ENCODE measurements at regions not wholly inside any gene's neighbourhood (a gene's known extent, or its start where the extent isn't known, plus 50 kb on each side); places are given as distances from the start of the nearest gene placed in this dataset.

GRCh38 chr6:120039664-120040063 lies 690.1 kb upstream of the MAN1A1 start:
- TF ChIP-seq ISX (CRISPR knock-in tag; conservative IDR thresholded peaks at IDR 0.05) (no peak), NFYB (CRISPR knock-in tag; IDR thresholded peaks at IDR 0.05) (no peak), HHEX (CRISPR knock-in tag; IDR thresholded peaks at IDR 0.05) (no peak), ZNF335 (CRISPR knock-in tag; IDR thresholded peaks at IDR 0.05) (no peak), TARDBP (CRISPR knock-in tag; IDR thresholded peaks at IDR 0.05) (no peak), SPEN (CRISPR knock-in tag; IDR thresholded peaks at IDR 0.05; ENCODE audit: low read depth) (no peak), SMC3 (IDR thresholded peaks at IDR 0.05; ENCODE audit: low read length) (no peak)
